Caco-2 (cell line): ENCODE measurements at regions not wholly inside any gene's neighbourhood (a gene's known extent, or its start where the extent isn't known, plus 50 kb on each side); places are given as distances from the start of the nearest gene placed in this dataset.

Source experiments
- BruUV-seq: library from RNA; stranded (reverse); fragments of 400-500 nt; replicated peaks from 2 replicates; lab custom pipeline; 2021; lab: Mats Ljungman, UMichigan
- CTCF ChIA-PET: fragments of 300-600 bp; sonication (Branson Sonifier 250); formaldehyde crosslinking; loops from one replicate; lab custom pipeline; 2022; ENCODE audit warnings: antibody characterized with exemption; lab: Charles Lee
- POLR2A ChIA-PET: fragments of 300-600 bp; sonication (Branson Sonifier 250); formaldehyde crosslinking; loops from one replicate; lab custom pipeline; 2022; ENCODE audit warnings: antibody characterized with exemption; lab: Charles Lee
- DNase-seq, 2 experiments: peaks; one replicate each; pipeline versions ENCODE4 v3.0.0 to v3.0.0-alpha.2; 2020 to 2022
- H3K27me3 ChIP-seq: replicated peaks from 2 replicates; pipeline ENCODE4 v1.6.0; 2011; ENCODE audit warnings: low read length; ENCODE audit not compliant: control insufficient read depth, insufficient read depth
- H3K36me3 ChIP-seq: 2 replicates; pipeline ENCODE4 v1.5.1; 2011; ENCODE audit warnings: low read length; ENCODE audit not compliant: control insufficient read depth, insufficient read depth
- H3K4me1 ChIP-seq: fragments of 250-450 bp; sonication (Bioruptor Pico); 2 replicates; pipeline ENCODE4 v1.5.1; 2020; ENCODE audit warnings: mild to moderate bottlenecking
- H3K4me3 ChIP-seq: 2 replicates; pipeline ENCODE4 v1.5.1; 2011; ENCODE audit warnings: low read depth, mild to moderate bottlenecking, control low read depth, low read length
- H3K9me3 ChIP-seq: fragments of 250-450 bp; sonication (Bioruptor Pico); 2 replicates; pipeline ENCODE4 v1.5.1; 2020; ENCODE audit warnings: mild to moderate bottlenecking, moderate library complexity
- H3K27ac Mint-ChIP-seq: one replicate; pipeline ENCODE4 v1.8.0; 2022; ENCODE audit warnings: mixed read lengths; ENCODE audit not compliant: unreplicated experiment
- H3K27me3 Mint-ChIP-seq: one replicate; pipeline ENCODE4 v1.8.0; 2022; ENCODE audit warnings: mixed read lengths; ENCODE audit not compliant: insufficient read depth, unreplicated experiment
- H3K36me3 Mint-ChIP-seq: one replicate; pipeline ENCODE4 v1.8.0; 2022; ENCODE audit warnings: mild to moderate bottlenecking, mixed read lengths; ENCODE audit not compliant: insufficient read depth, unreplicated experiment
- H3K4me1 Mint-ChIP-seq: one replicate; pipeline ENCODE4 v1.8.0; 2022; ENCODE audit warnings: low read depth, mixed read lengths; ENCODE audit not compliant: unreplicated experiment
- H3K4me3 Mint-ChIP-seq: one replicate; pipeline ENCODE4 v1.8.0; 2022; ENCODE audit warnings: mild to moderate bottlenecking, moderate library complexity, mixed read lengths; ENCODE audit not compliant: unreplicated experiment
- H3K9me3 Mint-ChIP-seq: one replicate; pipeline ENCODE4 v1.8.0; 2022; ENCODE audit warnings: mixed read lengths; ENCODE audit not compliant: unreplicated experiment
- CTCF ChIP-seq, 2 experiments: fragments of 200-600 bp in 1 of 2; IDR thresholded peaks; 1 replicate in 1 of 2; 2 replicates in 1 of 2; pipeline versions ENCODE4 v1.5.1 to v1.8.0; 2011 to 2022; ENCODE audit warnings: antibody characterized with exemption in 1 of 2, control low read depth in 1 of 2, inconsistent platforms in 1 of 2, low read depth in 1 of 2, low read length in 1 of 2, mild to moderate bottlenecking in 1 of 2, moderate library complexity in 1 of 2; ENCODE audit not compliant: insufficient read depth in 1 of 2, severe bottlenecking in 1 of 2, unreplicated experiment in 1 of 2
- intact Hi-C: fragments of 100-400 bp; cut with micrococcal nuclease; formaldehyde crosslinking; loops from one replicate; pipeline ENCODE4 v1.10.0; 2022; ENCODE audit not compliant: unreplicated experiment

- peaks cover 49% of the 10 kb centered on the region for H3K9me3 Mint-ChIP-seq
- H3K27me3 ChIP-seq: no peaks in the 10 kb centered on the region
- peaks cover 31% of the 10 kb centered on the region for H3K9me3 ChIP-seq
- BruUV-seq: no TSS peak
- no peaks in the 10 kb centered on the region for H3K27me3 Mint-ChIP-seq
- no peak overlapping the region for H3K27ac Mint-ChIP-seq
- POLR2A ChIA-PET: no interaction called here
- no peak for TF ChIP-seq CTCF (IDR thresholded peaks at IDR 0.05; ENCODE audit: insufficient read depth in 1 of 2, low read depth in 1 of 2, low read length in 1 of 2, severe bottlenecking in 1 of 2, unreplicated experiment in 1 of 2)
- H3K4me3 ChIP-seq: no peak overlapping the region
- peaks cover 12% of the 10 kb centered on the region for H3K36me3 Mint-ChIP-seq
- CTCF ChIA-PET: no interaction called here
- intact Hi-C loops: no loop called here
- no peak overlapping the region for H3K4me3 Mint-ChIP-seq
- H3K4me1 ChIP-seq: peaks cover 30% of the 10 kb centered on the region
- DNase-seq: no peak
- H3K36me3 ChIP-seq: peaks cover 1% of the 10 kb centered on the region; the same call in 1 of the 2 replicates
- peaks cover 11% of the 10 kb centered on the region for H3K4me1 Mint-ChIP-seq
Observed at GRCh38 chr3:13947912-13948311, 68.0 kb upstream of the WNT7A start.

GRCh38 chr3:13939206-13939605 lies 59.3 kb upstream of the WNT7A start:
- Histone ChIP-seq H3K36me3 (no peaks in the 10 kb centered on the region), H3K4me3 (no peak overlapping the region), H3K27me3 (no peaks in the 10 kb centered on the region), H3K9me3 (no peaks in the 10 kb centered on the region), H3K4me1 (no peaks in the 10 kb centered on the region)
- intact Hi-C loops: no loop called here
- no peaks in the 10 kb centered on the region for H3K36me3 Mint-ChIP-seq
- peaks cover 19% of the 10 kb centered on the region for H3K9me3 Mint-ChIP-seq
- POLR2A ChIA-PET: no interaction called here
- no TSS peak for BruUV-seq
- H3K27me3 Mint-ChIP-seq: no peaks in the 10 kb centered on the region
- CTCF ChIA-PET: no interaction called here
- no peak for DNase-seq
- H3K4me1 Mint-ChIP-seq: no peaks in the 10 kb centered on the region
- TF ChIP-seq CTCF (IDR thresholded peaks at IDR 0.05; ENCODE audit: insufficient read depth in 1 of 2, low read depth in 1 of 2, low read length in 1 of 2, severe bottlenecking in 1 of 2, unreplicated experiment in 1 of 2): no peak
- no peak overlapping the region for H3K4me3 Mint-ChIP-seq
- no peak overlapping the region for H3K27ac Mint-ChIP-seq

GRCh38 chr3:13937131-13937530 lies 57.3 kb upstream of the WNT7A start:
- intact Hi-C loops: no loop called here
- ChIA-PET POLR2A (no interaction called here), CTCF (no interaction called here)
- no peaks in the 10 kb centered on the region for H3K36me3 Mint-ChIP-seq
- DNase-seq: no peak
- no peak overlapping the region for H3K4me3 Mint-ChIP-seq
- TF ChIP-seq CTCF (IDR thresholded peaks at IDR 0.05; ENCODE audit: insufficient read depth in 1 of 2, low read depth in 1 of 2, low read length in 1 of 2, severe bottlenecking in 1 of 2, unreplicated experiment in 1 of 2): no peak
- Histone ChIP-seq H3K36me3 (no peaks in the 10 kb centered on the region), H3K4me1 (no peaks in the 10 kb centered on the region), H3K9me3 (no peaks in the 10 kb centered on the region), H3K27me3 (no peaks in the 10 kb centered on the region), H3K4me3 (no peak overlapping the region)
- H3K27me3 Mint-ChIP-seq: no peaks in the 10 kb centered on the region
- H3K4me1 Mint-ChIP-seq: no peaks in the 10 kb centered on the region
- H3K27ac Mint-ChIP-seq: no peak overlapping the region
- H3K9me3 Mint-ChIP-seq: peaks cover 11% of the 10 kb centered on the region
- BruUV-seq: no TSS peak
